GM12891 (cell line): ENCODE measurements at regions not wholly inside any gene's neighbourhood (a gene's known extent, or its start where the extent isn't known, plus 50 kb on each side); places are given as distances from the start of the nearest gene placed in this dataset.

Experiments
- POLR2A ChIP-seq: IDR thresholded peaks from 2 replicates; pipeline ENCODE4 v1.6.1; 2011; ENCODE audit warnings: low read depth, low read length, control low read depth
- POLR2AphosphoS5 ChIP-seq: IDR thresholded peaks from 2 replicates; pipeline ENCODE4 v1.6.1; 2011; ENCODE audit warnings: low read depth, low read length, control low read depth
- SPI1 ChIP-seq: IDR thresholded peaks from 2 replicates; pipeline ENCODE4 v1.6.1; 2011; ENCODE audit warnings: low read depth, low read length, control low read depth

- TF ChIP-seq POLR2A (no peak), SPI1 (no peak), POLR2AphosphoS5 (no peak)
Measured at GRCh38 chr5:144680711-144681110, 510.0 kb downstream of the KCTD16 start.
